WTC11 (cell line): ENCODE measurements at regions not wholly inside any gene's neighbourhood (a gene's known extent, or its start where the extent isn't known, plus 50 kb on each side); places are given as distances from the start of the nearest gene placed in this dataset.

Source experiments
- ATAC-seq: fragments of 200-7000 bp; cut with Tn5 transposase; 2 replicates; pipeline ENCODE4 v1.10.0; 2021; ENCODE audit warnings: mild to moderate bottlenecking, moderate library complexity
- CTCF ChIA-PET: fragments of 300-600 bp; sonication (Branson Sonifier 250); formaldehyde crosslinking; loops from one replicate; lab custom pipeline; 2021; ENCODE audit warnings: antibody characterized with exemption; lab: Charles Lee
- POLR2A ChIA-PET: fragments of 350-600 bp; sonication (Branson Sonifier 250); formaldehyde crosslinking; loops from one replicate; lab custom pipeline; 2021; ENCODE audit warnings: antibody characterized with exemption; lab: Charles Lee
- DNase-seq: peaks from one replicate; pipeline ENCODE4 v3.0.0; 2021; ENCODE audit warnings: low spot score
- H3K27ac Mint-ChIP-seq: 2 replicates; pipeline ENCODE4 v1.8.0; 2021; ENCODE audit warnings: mixed read lengths
- H3K27me3 Mint-ChIP-seq: 2 replicates; pipeline ENCODE4 v1.8.0; 2021; ENCODE audit warnings: low read depth, mild to moderate bottlenecking, moderate library complexity, mixed read lengths
- H3K36me3 Mint-ChIP-seq: 2 replicates; pipeline ENCODE4 v1.8.0; 2021; ENCODE audit warnings: mixed read lengths
- H3K4me1 Mint-ChIP-seq: 2 replicates; pipeline ENCODE4 v1.8.0; 2022; ENCODE audit warnings: mixed read lengths
- H3K4me3 Mint-ChIP-seq: 2 replicates; pipeline ENCODE4 v1.8.0; 2021; ENCODE audit warnings: mild to moderate bottlenecking, moderate library complexity, mixed read lengths
- H3K9me3 Mint-ChIP-seq: 2 replicates; pipeline ENCODE4 v1.8.0; 2021; ENCODE audit warnings: mixed read lengths
- CREM ChIP-seq: sonication (generic); formaldehyde crosslinking; IDR thresholded peaks from 2 replicates; pipeline ENCODE4 v1.8.1; 2022; ENCODE audit warnings: mild to moderate bottlenecking, missing genetic modification reagents, moderate library complexity
- HMGA2 ChIP-seq: fragments of 250-450 bp; sonication (Bioruptor Pico); IDR thresholded peaks from 2 replicates; pipeline ENCODE4 v1.4.0; 2021; ENCODE audit warnings: mild to moderate bottlenecking, moderate library complexity
- RELA ChIP-seq: sonication (generic); formaldehyde crosslinking; IDR thresholded peaks from 2 replicates; pipeline ENCODE4 v1.8.1; 2022; ENCODE audit warnings: missing genetic modification reagents, mild to moderate bottlenecking, borderline replicate concordance
- RORB ChIP-seq: fragments of 250-450 bp; sonication (Bioruptor Pico); IDR thresholded peaks from 2 replicates; pipeline ENCODE4 v1.9.0; 2021; ENCODE audit warnings: mild to moderate bottlenecking
- SMAD3 ChIP-seq: sonication (generic); formaldehyde crosslinking; IDR thresholded peaks from 2 replicates; pipeline ENCODE4 v1.8.0; 2022; ENCODE audit warnings: missing genetic modification reagents, mild to moderate bottlenecking, borderline replicate concordance
- SOX15 ChIP-seq: fragments of 250-450 bp; sonication (Bioruptor Pico); IDR thresholded peaks from 2 replicates; pipeline ENCODE4 v1.9.0; 2021; ENCODE audit warnings: mild to moderate bottlenecking
- USF2 ChIP-seq: sonication (generic); formaldehyde crosslinking; IDR thresholded peaks from 2 replicates; pipeline ENCODE4 v1.8.1; 2023; ENCODE audit warnings: mild to moderate bottlenecking, missing genetic modification reagents, moderate library complexity
- ZNF532 ChIP-seq: fragments of 250-450 bp; sonication (Bioruptor Pico); IDR thresholded peaks from 2 replicates; pipeline ENCODE4 v1.9.0; 2021; ENCODE audit warnings: mild to moderate bottlenecking, borderline replicate concordance
- TF ChIP-seq, protein P1 (sequence below): fragments of 250-450 bp; sonication (Bioruptor Pico); IDR thresholded peaks from 2 replicates; pipeline ENCODE4 v1.9.0; 2021; ENCODE audit warnings: mild to moderate bottlenecking
- TF ChIP-seq, protein P2 (sequence below): sonication (generic); formaldehyde crosslinking; IDR thresholded peaks from 2 replicates; pipeline ENCODE4 v1.8.1; 2023; ENCODE audit warnings: mild to moderate bottlenecking, moderate library complexity, missing genetic modification reagents
- TF ChIP-seq, protein P3 (sequence below): sonication (generic); formaldehyde crosslinking; IDR thresholded peaks from 2 replicates; pipeline ENCODE4 v1.8.0; 2023; ENCODE audit warnings: missing genetic modification reagents, mild to moderate bottlenecking, borderline replicate concordance
- TF ChIP-seq, protein P4 (sequence below): sonication (generic); formaldehyde crosslinking; IDR thresholded peaks from 2 replicates; pipeline ENCODE4 v1.8.1; 2022; ENCODE audit warnings: missing genetic modification reagents, borderline replicate concordance
- TF ChIP-seq, protein P5 (sequence below): sonication (generic); formaldehyde crosslinking; IDR thresholded peaks from 2 replicates; pipeline ENCODE4 v1.8.0; 2022; ENCODE audit warnings: mild to moderate bottlenecking, missing genetic modification reagents

- TF ChIP-seq, protein P1, sequence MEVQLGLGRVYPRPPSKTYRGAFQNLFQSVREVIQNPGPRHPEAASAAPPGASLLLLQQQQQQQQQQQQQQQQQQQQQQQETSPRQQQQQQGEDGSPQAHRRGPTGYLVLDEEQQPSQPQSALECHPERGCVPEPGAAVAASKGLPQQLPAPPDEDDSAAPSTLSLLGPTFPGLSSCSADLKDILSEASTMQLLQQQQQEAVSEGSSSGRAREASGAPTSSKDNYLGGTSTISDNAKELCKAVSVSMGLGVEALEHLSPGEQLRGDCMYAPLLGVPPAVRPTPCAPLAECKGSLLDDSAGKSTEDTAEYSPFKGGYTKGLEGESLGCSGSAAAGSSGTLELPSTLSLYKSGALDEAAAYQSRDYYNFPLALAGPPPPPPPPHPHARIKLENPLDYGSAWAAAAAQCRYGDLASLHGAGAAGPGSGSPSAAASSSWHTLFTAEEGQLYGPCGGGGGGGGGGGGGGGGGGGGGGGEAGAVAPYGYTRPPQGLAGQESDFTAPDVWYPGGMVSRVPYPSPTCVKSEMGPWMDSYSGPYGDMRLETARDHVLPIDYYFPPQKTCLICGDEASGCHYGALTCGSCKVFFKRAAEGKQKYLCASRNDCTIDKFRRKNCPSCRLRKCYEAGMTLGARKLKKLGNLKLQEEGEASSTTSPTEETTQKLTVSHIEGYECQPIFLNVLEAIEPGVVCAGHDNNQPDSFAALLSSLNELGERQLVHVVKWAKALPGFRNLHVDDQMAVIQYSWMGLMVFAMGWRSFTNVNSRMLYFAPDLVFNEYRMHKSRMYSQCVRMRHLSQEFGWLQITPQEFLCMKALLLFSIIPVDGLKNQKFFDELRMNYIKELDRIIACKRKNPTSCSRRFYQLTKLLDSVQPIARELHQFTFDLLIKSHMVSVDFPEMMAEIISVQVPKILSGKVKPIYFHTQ (CRISPR knock-in tag), result no peak
- TF ChIP-seq, protein P2, sequence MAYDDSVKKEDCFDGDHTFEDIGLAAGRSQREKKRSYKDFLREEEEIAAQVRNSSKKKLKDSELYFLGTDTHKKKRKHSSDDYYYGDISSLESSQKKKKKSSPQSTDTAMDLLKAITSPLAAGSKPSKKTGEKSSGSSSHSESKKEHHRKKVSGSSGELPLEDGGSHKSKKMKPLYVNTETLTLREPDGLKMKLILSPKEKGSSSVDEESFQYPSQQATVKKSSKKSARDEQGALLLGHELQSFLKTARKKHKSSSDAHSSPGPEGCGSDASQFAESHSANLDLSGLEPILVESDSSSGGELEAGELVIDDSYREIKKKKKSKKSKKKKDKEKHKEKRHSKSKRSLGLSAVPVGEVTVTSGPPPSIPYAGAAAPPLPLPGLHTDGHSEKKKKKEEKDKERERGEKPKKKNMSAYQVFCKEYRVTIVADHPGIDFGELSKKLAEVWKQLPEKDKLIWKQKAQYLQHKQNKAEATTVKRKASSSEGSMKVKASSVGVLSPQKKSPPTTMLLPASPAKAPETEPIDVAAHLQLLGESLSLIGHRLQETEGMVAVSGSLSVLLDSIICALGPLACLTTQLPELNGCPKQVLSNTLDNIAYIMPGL (CRISPR knock-in tag), result no peak
- TF ChIP-seq, all 79 proteins: peak for 0
Measured at GRCh38 chr2:8455236-8456150, 226.4 kb upstream of the ID2 start (continued).

DNA sequence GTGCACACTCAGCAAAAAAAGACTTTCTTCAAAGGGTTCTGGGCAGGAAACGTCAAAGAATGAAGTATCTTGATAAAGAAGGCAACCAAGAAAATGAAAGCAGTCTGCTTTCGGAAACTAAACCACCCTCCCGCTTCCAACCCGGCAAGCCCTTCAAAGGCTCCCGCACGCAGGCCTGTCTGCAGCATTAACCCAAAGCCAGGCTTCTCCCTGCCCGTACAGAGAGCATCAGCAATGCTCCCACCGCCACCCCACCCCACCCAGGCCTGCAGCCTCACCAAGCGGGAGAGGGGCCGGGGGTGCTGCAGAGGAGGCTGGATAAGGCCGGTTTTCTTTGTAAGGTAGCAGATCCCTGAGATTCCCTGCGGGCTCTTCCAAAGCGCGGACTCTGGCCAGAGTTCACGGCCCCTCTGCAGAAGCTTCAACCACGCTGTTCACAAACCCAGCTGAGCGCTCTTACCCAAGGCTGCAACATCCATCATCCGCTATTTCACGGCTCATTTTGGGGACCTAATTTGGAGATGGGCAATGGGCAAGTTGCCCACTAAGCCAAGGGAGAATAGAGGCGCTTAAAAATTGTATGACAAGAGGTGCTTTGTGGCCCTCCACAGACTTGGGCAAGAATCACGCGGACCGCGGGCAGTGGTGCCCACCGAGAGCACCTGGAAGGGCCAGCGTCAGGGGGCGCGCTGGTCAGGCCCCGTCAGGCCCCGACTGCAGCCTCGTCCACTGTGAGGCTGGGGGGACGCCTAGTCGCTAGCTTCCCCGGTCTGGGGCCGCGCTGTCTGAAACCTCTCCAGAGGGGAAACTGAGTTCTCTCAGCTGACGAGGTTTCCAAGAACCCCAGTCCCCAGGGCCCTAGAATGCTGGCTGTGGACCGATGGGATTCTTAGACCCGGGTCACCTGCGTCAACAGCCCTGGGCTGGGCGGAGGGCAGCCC, 225.4 kb upstream of the ID2 start:
- Mint-ChIP-seq H3K36me3 (no peaks in the 10 kb centered on the region), H3K4me3 (no peak overlapping the region), H3K27me3 (no peaks in the 10 kb centered on the region), H3K4me1 (peaks cover 9% of the 10 kb centered on the region), H3K9me3 (peaks cover 4% of the 10 kb centered on the region), H3K27ac (no peak overlapping the region)
- CTCF ChIA-PET, result no interaction called here
- no peak for ATAC-seq
- POLR2A ChIA-PET, result no interaction called here
- no peak for DNase-seq
- TF ChIP-seq, protein P3, sequence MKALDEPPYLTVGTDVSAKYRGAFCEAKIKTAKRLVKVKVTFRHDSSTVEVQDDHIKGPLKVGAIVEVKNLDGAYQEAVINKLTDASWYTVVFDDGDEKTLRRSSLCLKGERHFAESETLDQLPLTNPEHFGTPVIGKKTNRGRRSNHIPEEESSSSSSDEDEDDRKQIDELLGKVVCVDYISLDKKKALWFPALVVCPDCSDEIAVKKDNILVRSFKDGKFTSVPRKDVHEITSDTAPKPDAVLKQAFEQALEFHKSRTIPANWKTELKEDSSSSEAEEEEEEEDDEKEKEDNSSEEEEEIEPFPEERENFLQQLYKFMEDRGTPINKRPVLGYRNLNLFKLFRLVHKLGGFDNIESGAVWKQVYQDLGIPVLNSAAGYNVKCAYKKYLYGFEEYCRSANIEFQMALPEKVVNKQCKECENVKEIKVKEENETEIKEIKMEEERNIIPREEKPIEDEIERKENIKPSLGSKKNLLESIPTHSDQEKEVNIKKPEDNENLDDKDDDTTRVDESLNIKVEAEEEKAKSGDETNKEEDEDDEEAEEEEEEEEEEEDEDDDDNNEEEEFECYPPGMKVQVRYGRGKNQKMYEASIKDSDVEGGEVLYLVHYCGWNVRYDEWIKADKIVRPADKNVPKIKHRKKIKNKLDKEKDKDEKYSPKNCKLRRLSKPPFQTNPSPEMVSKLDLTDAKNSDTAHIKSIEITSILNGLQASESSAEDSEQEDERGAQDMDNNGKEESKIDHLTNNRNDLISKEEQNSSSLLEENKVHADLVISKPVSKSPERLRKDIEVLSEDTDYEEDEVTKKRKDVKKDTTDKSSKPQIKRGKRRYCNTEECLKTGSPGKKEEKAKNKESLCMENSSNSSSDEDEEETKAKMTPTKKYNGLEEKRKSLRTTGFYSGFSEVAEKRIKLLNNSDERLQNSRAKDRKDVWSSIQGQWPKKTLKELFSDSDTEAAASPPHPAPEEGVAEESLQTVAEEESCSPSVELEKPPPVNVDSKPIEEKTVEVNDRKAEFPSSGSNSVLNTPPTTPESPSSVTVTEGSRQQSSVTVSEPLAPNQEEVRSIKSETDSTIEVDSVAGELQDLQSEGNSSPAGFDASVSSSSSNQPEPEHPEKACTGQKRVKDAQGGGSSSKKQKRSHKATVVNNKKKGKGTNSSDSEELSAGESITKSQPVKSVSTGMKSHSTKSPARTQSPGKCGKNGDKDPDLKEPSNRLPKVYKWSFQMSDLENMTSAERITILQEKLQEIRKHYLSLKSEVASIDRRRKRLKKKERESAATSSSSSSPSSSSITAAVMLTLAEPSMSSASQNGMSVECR (CRISPR knock-in tag), result no peak
- TF ChIP-seq RORB (no peak), HMGA2 (CRISPR knock-in tag) (no peak), CREM (CRISPR knock-in tag) (no peak), USF2 (CRISPR knock-in tag) (no peak), ZNF532 (CRISPR knock-in tag) (no peak), RELA (CRISPR knock-in tag) (no peak), SOX15 (CRISPR knock-in tag) (no peak), SMAD3 (CRISPR knock-in tag) (no peak)
- TF ChIP-seq, protein P4, sequence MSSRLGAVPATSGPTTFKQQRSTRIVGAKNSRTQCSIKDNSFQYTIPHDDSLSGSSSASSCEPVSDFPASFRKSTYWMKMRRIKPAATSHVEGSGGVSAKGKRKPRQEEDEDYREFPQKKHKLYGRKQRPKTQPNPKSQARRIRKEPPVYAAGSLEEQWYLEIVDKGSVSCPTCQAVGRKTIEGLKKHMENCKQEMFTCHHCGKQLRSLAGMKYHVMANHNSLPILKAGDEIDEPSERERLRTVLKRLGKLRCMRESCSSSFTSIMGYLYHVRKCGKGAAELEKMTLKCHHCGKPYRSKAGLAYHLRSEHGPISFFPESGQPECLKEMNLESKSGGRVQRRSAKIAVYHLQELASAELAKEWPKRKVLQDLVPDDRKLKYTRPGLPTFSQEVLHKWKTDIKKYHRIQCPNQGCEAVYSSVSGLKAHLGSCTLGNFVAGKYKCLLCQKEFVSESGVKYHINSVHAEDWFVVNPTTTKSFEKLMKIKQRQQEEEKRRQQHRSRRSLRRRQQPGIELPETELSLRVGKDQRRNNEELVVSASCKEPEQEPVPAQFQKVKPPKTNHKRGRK, result no peak
- TF ChIP-seq, protein P5, sequence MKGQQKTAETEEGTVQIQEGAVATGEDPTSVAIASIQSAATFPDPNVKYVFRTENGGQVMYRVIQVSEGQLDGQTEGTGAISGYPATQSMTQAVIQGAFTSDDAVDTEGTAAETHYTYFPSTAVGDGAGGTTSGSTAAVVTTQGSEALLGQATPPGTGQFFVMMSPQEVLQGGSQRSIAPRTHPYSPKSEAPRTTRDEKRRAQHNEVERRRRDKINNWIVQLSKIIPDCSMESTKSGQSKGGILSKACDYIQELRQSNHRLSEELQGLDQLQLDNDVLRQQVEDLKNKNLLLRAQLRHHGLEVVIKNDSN (CRISPR knock-in tag), result no peak
